Pancreas (tissue), 10 donors: ENCODE measurements at regions not wholly inside any gene's neighbourhood (a gene's known extent, or its start where the extent isn't known, plus 50 kb on each side); places are given as distances from the start of the nearest gene placed in this dataset.
"Not testable (repeated sequence)": the region's sequence is repeated elsewhere in the genome, so short reads cannot be mapped to it uniquely, and the experiment has no call there.

Experiments used
- ATAC-seq, 4 donors: fragments of 200-7000 bp; cut with Tn5 transposase; one replicate each; pipeline versions ENCODE4 v1.8.0 to v1.9.1; 2020; ENCODE audit warnings: mild to moderate bottlenecking in 4 of 4, moderate library complexity in 4 of 4
- DNase-seq, 6 donors: peaks; one replicate each; pipeline ENCODE4 v3.0.0-alpha.2; 2020
- FAIRE-seq: peaks from 2 replicates; lab custom pipeline; 2012; peaks lifted over from hg19 to GRCh38; lab: Jason Lieb, UNC
- H3K27ac ChIP-seq, 4 donors: fragments of 200-600 bp; sonication (generic); 1 replicate in 3 of 4; 2 replicates in 1 of 4; pipeline versions ENCODE4 v1.5.0 to v1.8.0; 2020
- H3K27me3 ChIP-seq, 4 donors: fragments of 200-600 bp; one replicate each; pipeline ENCODE4 v1.8.0; 2021
- H3K36me3 ChIP-seq, 3 donors: fragments of 200-600 bp; sonication (generic) in 1 of 3; one replicate each; pipeline versions ENCODE4 v1.5.0 to v1.8.0; 2020 to 2021
- H3K4me1 ChIP-seq, 3 donors: fragments of 200-600 bp; one replicate each; pipeline ENCODE4 v1.8.0; 2021
- H3K4me3 ChIP-seq, 4 donors: fragments of 200-600 bp; sonication (generic) in 2 of 4; one replicate each; pipeline versions ENCODE4 v1.5.0 to v1.8.0; 2020 to 2021
- H3K9me3 ChIP-seq, 4 donors: fragments of 200-600 bp; one replicate each; pipeline ENCODE4 v1.8.0; 2021
- CTCF ChIP-seq, 4 donors: fragments of 200-600 bp; sonication (generic) in 3 of 4; IDR thresholded peaks; one replicate each; pipeline versions ENCODE4 v1.5.0 to v1.8.0; 2021; ENCODE audit warnings: antibody characterized with exemption in 4 of 4
- WGBS, 2 donors: extraction: QIAGEN DNeasy Blood & Tissue Kit; methylation state at CpG; one replicate each; pipeline ENCODE4 v1.1.7; 2013; 5-methylcytosine and 5-hydroxymethylcytosine counted together
- intact Hi-C, 3 donors: fragments of 100-400 bp; cut with DNase I; formaldehyde crosslinking; loops; one replicate each; pipeline versions ENCODE4 v1.11.1 to v1.14.2; 2022
- donor health status: healthy with polysubstance abuse.
- donor health status: DM: no; HTN: no; CAD: no; lungs with moderate emphysema.
- donor health status: DM: no; HTN: no; CAD: no.
- donor health status: control.
- donor health status: control.
- donor health status: Bipolar disorder and iron deficiency.
- donor health status: DM: yes; HTN: yes; CAD: no.
- donor health status: DM: no; HTN: no; CAD: no.
- donor health status: DM: no; HTN: no; CAD: no.
- donor health status: DM: yes; HTN: yes; CAD: no.

DNA sequence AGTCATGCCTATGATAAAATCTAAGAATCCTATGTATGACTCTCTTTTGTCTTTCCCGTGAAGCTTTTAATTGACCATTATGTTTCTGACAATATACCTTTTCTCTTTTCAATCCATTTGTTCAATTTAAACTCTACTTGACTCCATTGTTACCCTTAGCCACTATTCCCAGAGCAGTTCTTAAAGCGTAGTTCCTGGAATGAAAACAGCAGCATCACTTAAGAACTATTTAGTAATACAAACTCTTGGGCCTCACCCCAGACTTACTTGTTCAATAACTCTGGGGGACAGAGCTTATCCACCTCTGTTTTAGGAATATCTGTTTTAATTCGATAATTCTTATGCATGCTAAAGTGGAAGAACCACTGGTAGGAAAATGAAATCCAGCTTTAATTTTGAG, 358.4 kb downstream of the PRR32 start:
- H3K9me3 ChIP-seq = no peaks in the 10 kb centered on the region
- intact Hi-C loops = no loop called here
- no peaks in the 10 kb centered on the region for H3K4me1 ChIP-seq
- TF ChIP-seq CTCF (IDR thresholded peaks at IDR 0.05) = no peak
- 66% methylated on average over 3 of the region's 3 CpGs for WGBS, 2 donors
- FAIRE-seq (no peak), DNase-seq (no peak), ATAC-seq (no peak)
- H3K27ac ChIP-seq = no peak overlapping the region
- no peaks in the 10 kb centered on the region for H3K27me3 ChIP-seq
- no peak overlapping the region for H3K4me3 ChIP-seq
- no peaks in the 10 kb centered on the region for H3K36me3 ChIP-seq

DNA sequence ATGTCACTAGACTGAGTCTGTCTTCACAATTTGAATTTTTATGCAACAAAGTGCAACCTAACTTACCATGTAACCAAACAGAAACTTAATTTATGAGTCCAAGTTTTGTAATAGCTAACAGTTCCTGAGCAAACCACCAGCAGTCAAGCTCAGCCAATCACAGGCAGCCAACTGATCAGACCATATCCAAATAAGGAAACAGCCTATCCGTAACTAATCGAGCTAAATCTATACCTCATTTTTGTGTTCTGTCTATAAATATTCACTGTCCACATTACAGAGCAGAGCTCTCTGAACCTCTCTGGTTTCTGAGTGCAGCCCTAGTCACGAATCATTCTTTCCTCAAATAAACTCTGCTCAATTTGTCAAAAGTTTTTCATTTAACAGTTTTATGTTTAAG, 367.6 kb downstream of the PRR32 start:
- no peaks in the 10 kb centered on the region for H3K27me3 ChIP-seq
- intact Hi-C loops = no loop called here
- no peaks in the 10 kb centered on the region for H3K4me1 ChIP-seq
- DNase-seq = no peak
- H3K9me3 ChIP-seq = no peaks in the 10 kb centered on the region
- TF ChIP-seq CTCF (IDR thresholded peaks at IDR 0.05) = no peak
- no peak overlapping the region for H3K4me3 ChIP-seq
- FAIRE-seq = no peak
- no peak overlapping the region for H3K27ac ChIP-seq
- no peaks in the 10 kb centered on the region for H3K36me3 ChIP-seq
- 53 to 64% methylated on average over 3 of the region's 3 CpGs for WGBS, 2 donors
- no peak for ATAC-seq

DNA sequence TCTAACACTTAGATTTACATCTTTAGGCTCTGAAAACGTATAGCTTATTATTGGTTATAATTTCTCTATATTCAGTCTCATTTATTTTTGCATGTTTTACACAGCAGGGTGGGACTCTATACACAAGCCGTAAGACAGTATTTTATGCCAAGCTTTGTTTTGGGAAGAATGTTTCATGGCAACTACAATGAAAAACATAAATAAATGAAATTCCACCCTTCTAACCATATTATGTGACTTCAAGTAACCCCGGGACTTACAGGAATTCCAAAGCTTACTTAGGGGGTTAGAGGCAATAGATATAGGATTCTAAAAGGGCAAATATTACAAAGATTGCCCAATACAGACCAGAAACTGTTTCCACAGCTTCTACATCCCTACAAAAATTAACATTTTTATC, 370.9 kb downstream of the PRR32 start:
- Histone ChIP-seq H3K4me3 (no peak overlapping the region), H3K27ac (no peak overlapping the region), H3K9me3 (no peaks in the 10 kb centered on the region), H3K27me3 (peaks cover 0 to 6% (median 0%) of the 10 kb centered on the region in 4 donors), H3K4me1 (no peaks in the 10 kb centered on the region), H3K36me3 (no peaks in the 10 kb centered on the region)
- FAIRE-seq (no peak), DNase-seq (no peak), ATAC-seq (no peak)
- TF ChIP-seq CTCF (IDR thresholded peaks at IDR 0.05) = no peak
- WGBS, 2 donors = 54 to 55% methylated on average over 3 of the region's 3 CpGs
- intact Hi-C loops = no loop called here

DNA sequence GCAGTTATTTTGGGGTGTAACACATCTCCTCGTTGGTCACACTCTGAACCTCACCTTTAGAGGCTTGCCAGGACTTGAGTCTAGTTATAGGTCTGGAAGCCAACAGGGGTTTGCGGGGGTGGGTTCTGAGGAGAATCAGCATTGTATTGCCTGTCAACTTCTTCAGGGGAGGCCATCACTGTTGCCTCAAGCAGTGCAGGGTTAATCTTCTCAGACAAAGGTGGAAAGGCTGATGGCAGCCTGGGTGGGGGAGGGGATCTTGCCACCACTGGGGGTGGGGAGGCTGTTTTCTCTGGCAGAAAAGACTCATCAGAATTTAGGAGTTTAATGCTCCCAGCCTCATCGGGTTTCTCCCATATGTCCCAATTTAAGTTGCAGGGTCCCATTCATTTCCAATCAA, 387.8 kb downstream of the PRR32 start:
- DNase-seq = no peak
- ATAC-seq = no peak
- no peak overlapping the region for H3K27ac ChIP-seq

GRCh38 chrX:127221821-127222220, 402.3 kb downstream of the PRR32 start:
- H3K36me3 ChIP-seq, H3K4me1 ChIP-seq, FAIRE-seq, intact Hi-C loops, ATAC-seq, H3K27me3 ChIP-seq, H3K27ac ChIP-seq, H3K9me3 ChIP-seq, DNase-seq, H3K4me3 ChIP-seq: not testable (repeated sequence)
- 68 to 70% methylated on average over 1 of the region's 1 CpG for WGBS, 2 donors

More for the DNA sequence above, 387.8 kb downstream of the PRR32 start:
- H3K36me3 ChIP-seq = no peaks in the 10 kb centered on the region
- no peaks in the 10 kb centered on the region for H3K9me3 ChIP-seq
- FAIRE-seq = no peak
- no peaks in the 10 kb centered on the region for H3K4me1 ChIP-seq
- WGBS, 2 donors = 48 to 58% methylated on average over 3 of the region's 3 CpGs
- H3K4me3 ChIP-seq = no peak overlapping the region
- intact Hi-C loops = no loop called here
- H3K27me3 ChIP-seq = no peaks in the 10 kb centered on the region
- TF ChIP-seq CTCF (IDR thresholded peaks at IDR 0.05) = no peak

GRCh38 chrX:127243654-127244053, 424.1 kb downstream of the PRR32 start:
- Histone ChIP-seq H3K4me1 (no peaks in the 10 kb centered on the region), H3K9me3 (no peaks in the 10 kb centered on the region), H3K27ac (no peak overlapping the region), H3K4me3 (no peak overlapping the region), H3K36me3 (no peaks in the 10 kb centered on the region), H3K27me3 (peaks cover 0 to 3% (median 0%) of the 10 kb centered on the region in 4 donors)
- ATAC-seq = no peak
- 66 to 67% methylated on average over 3 of the region's 3 CpGs for WGBS, 2 donors
- FAIRE-seq = no peak
- DNase-seq = no peak
- intact Hi-C loops = no loop called here
- TF ChIP-seq CTCF (IDR thresholded peaks at IDR 0.05) = no peak
